ENCODE measurements at regions not wholly inside any gene's neighbourhood (a gene's known extent, or its start where the extent isn't known, plus 50 kb on each side); places are given as distances from the start of the nearest gene placed in this dataset.
A peak's percentile ranks its signal among the peaks of the same experiment; 100 is the strongest.

GRCh38 chr6:122198922-122199321 is 200.5 kb upstream of the HSF2 start:
- Histone ChIP-seq H3K4me2 (no peak overlapping the region), H3K9me3 (no peaks in the 10 kb centered on the region), H3K4me1 (no peaks in the 10 kb centered on the region), H3K4me3 (no peak overlapping the region), H3K27ac (no peak overlapping the region)
- ChIA-PET CTCF (interaction anchor here (0.7 kb wide), 1 partner anchor 794 kb away, joined by 3 read pairs; no protein-coding TSS in a partner anchor), POLR2A (no interaction called here)
- WGBS (ENCODE audit: missing lambda C conversion rate): 44% methylated on average over 1 of the region's 1 CpG
- ATAC-seq (no peak), FAIRE-seq (no peak), DNase-seq (ENCODE audit: low read depth in 1 of 2, low spot score in 1 of 2) (no peak)
- no peak for TF ChIP-seq CBX8 (IDR thresholded peaks at IDR 0.05)
- TF ChIP-seq MAFK (IDR thresholded peaks at IDR 0.05; ENCODE audit: partially characterized antibody): peak; percentile 6

- Histone ChIP-seq H3K4me1 (no peaks in the 10 kb centered on the region), H3K4me3 (no peak overlapping the region), H3K4me2 (no peak overlapping the region), H3K27ac (no peak overlapping the region), H3K9me3 (no peaks in the 10 kb centered on the region)
- TF ChIP-seq POLR2AphosphoS2 (conservative IDR thresholded peaks at IDR 0.05; ENCODE audit: low read length) (no peak), ELK1 (IDR thresholded peaks at IDR 0.05; ENCODE audit: low read depth, low read length) (no peak), HEYL (CRISPR knock-in tag; IDR thresholded peaks at IDR 0.05) (no peak), HES2 (IDR thresholded peaks at IDR 0.05) (no peak), MAFK (IDR thresholded peaks at IDR 0.05; ENCODE audit: partially characterized antibody) (no peak), CBX2 (IDR thresholded peaks at IDR 0.05; ENCODE audit: borderline replicate concordance, low read depth) (no peak), KDM1A (IDR thresholded peaks at IDR 0.05; ENCODE audit: low read depth) (no peak), RARB (CRISPR knock-in tag; IDR thresholded peaks at IDR 0.05) (no peak), MAX (IDR thresholded peaks at IDR 0.05) (no peak), TP53 (CRISPR knock-in tag; IDR thresholded peaks at IDR 0.05) (no peak), FOXS1 (CRISPR knock-in tag; IDR thresholded peaks at IDR 0.05) (no peak), POLR2A (IDR thresholded peaks at IDR 0.05; ENCODE audit: low read length) (no peak), GATA3 (IDR thresholded peaks at IDR 0.05; ENCODE audit: borderline replicate concordance) (no peak), RAD21 (conservative IDR thresholded peaks at IDR 0.05 in 1 of 2, IDR thresholded peaks at IDR 0.05 in 1 of 2) (no peak), EHF (CRISPR knock-in tag; IDR thresholded peaks at IDR 0.05) (no peak)
- TF ChIP-seq, protein P1, sequence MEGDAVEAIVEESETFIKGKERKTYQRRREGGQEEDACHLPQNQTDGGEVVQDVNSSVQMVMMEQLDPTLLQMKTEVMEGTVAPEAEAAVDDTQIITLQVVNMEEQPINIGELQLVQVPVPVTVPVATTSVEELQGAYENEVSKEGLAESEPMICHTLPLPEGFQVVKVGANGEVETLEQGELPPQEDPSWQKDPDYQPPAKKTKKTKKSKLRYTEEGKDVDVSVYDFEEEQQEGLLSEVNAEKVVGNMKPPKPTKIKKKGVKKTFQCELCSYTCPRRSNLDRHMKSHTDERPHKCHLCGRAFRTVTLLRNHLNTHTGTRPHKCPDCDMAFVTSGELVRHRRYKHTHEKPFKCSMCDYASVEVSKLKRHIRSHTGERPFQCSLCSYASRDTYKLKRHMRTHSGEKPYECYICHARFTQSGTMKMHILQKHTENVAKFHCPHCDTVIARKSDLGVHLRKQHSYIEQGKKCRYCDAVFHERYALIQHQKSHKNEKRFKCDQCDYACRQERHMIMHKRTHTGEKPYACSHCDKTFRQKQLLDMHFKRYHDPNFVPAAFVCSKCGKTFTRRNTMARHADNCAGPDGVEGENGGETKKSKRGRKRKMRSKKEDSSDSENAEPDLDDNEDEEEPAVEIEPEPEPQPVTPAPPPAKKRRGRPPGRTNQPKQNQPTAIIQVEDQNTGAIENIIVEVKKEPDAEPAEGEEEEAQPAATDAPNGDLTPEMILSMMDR (IDR thresholded peaks at IDR 0.05): no peak
- TF ChIP-seq, protein P2, sequence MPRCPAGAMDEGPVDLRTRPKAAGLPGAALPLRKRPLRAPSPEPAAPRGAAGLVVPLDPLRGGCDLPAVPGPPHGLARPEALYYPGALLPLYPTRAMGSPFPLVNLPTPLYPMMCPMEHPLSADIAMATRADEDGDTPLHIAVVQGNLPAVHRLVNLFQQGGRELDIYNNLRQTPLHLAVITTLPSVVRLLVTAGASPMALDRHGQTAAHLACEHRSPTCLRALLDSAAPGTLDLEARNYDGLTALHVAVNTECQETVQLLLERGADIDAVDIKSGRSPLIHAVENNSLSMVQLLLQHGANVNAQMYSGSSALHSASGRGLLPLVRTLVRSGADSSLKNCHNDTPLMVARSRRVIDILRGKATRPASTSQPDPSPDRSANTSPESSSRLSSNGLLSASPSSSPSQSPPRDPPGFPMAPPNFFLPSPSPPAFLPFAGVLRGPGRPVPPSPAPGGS (IDR thresholded peaks at IDR 0.05): no peak
- TF ChIP-seq, protein P3, sequence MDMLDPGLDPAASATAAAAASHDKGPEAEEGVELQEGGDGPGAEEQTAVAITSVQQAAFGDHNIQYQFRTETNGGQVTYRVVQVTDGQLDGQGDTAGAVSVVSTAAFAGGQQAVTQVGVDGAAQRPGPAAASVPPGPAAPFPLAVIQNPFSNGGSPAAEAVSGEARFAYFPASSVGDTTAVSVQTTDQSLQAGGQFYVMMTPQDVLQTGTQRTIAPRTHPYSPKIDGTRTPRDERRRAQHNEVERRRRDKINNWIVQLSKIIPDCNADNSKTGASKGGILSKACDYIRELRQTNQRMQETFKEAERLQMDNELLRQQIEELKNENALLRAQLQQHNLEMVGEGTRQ (IDR thresholded peaks at IDR 0.05): no peak
- ChIA-PET CTCF (no interaction called here), POLR2A (no interaction called here)
- FAIRE-seq (no peak), DNase-seq (ENCODE audit: low read depth in 1 of 2, low spot score in 1 of 2) (no peak), ATAC-seq (no peak)
- 17% methylated on average over 1 of the region's 1 CpG for WGBS (ENCODE audit: missing lambda C conversion rate)
Observed at GRCh38 chr6:122200440-122200839, 199.0 kb upstream of the HSF2 start.

DNA sequence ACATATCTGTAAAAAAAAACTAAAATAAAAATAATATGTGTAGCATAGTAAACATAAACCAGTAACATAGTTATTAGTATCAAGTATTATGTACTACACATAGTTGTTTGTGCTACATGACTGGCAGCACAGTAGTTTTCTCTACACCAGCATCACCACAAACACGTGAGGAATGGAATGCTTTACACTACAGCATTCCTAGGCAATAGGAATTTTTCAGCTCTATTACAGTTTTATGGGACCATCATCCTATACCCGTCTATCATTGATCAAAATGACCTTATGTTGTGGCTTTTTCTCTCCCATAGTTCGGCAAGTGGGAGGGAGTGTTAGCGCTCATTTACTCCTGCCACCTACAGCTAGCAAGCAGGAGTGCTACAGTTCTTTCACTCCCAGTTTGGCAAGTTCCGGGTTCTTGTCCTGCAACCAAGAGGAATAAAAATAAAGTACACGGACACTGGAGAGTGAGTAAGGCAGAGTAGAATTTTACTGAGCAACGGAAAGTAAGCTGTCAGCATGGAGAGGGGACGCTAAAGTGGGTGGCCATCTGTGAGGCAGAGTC is 196.8 kb upstream of the HSF2 start:
- ChIA-PET CTCF (no interaction called here), POLR2A (no interaction called here)
- DNase-seq (ENCODE audit: low read depth in 1 of 2, low spot score in 1 of 2): peak in 1 of 2 experiments; percentile 3
- Histone ChIP-seq H3K4me3 (no peak overlapping the region), H3K4me1 (no peaks in the 10 kb centered on the region), H3K27ac (no peak overlapping the region), H3K4me2 (no peak overlapping the region), H3K9me3 (no peaks in the 10 kb centered on the region)
- ATAC-seq: no peak; a peak in 1 of 6 replicates
- WGBS (ENCODE audit: missing lambda C conversion rate): 19% methylated on average over 8 of the region's 8 CpGs
- TF ChIP-seq RFX5 (IDR thresholded peaks at IDR 0.05) (no peak), ATOH8 (CRISPR knock-in tag; IDR thresholded peaks at IDR 0.05; ENCODE audit: low read depth) (no peak), RCOR1 (IDR thresholded peaks at IDR 0.05; ENCODE audit: low read depth, low read length) (no peak), HDAC2 (IDR thresholded peaks at IDR 0.05) (no peak), MYC (IDR thresholded peaks at IDR 0.05; ENCODE audit: borderline replicate concordance, low read length) (no peak), HEYL (CRISPR knock-in tag; IDR thresholded peaks at IDR 0.05) (no peak)
- TF ChIP-seq, protein P1 (IDR thresholded peaks at IDR 0.05): no peak
- no peak for FAIRE-seq

Measured in A549 (cell line).